Rectal smooth muscle tissue (tissue), 1 donor: ENCODE measurements at regions not wholly inside any gene's neighbourhood (a gene's known extent, or its start where the extent isn't known, plus 50 kb on each side); places are given as distances from the start of the nearest gene placed in this dataset.
A peak's percentile ranks its signal among the peaks of the same experiment; 100 is the strongest.

Experiments used
- H3K27ac ChIP-seq: one replicate; pipeline ENCODE4 v1.7.0; 2013; ENCODE audit warnings: low read depth, low read length, inconsistent platforms
- H3K27me3 ChIP-seq: one replicate; pipeline ENCODE4 v1.7.0; 2013; ENCODE audit warnings: low read length; ENCODE audit not compliant: control insufficient read depth, insufficient read depth
- H3K36me3 ChIP-seq: one replicate; pipeline ENCODE4 v1.7.0; 2013; ENCODE audit warnings: low read length; ENCODE audit not compliant: control insufficient read depth, insufficient read depth
- H3K4me1 ChIP-seq: one replicate; pipeline ENCODE4 v1.7.0; 2013; ENCODE audit warnings: low read length; ENCODE audit not compliant: control insufficient read depth, insufficient read depth
- H3K4me3 ChIP-seq: one replicate; pipeline ENCODE4 v1.7.0; 2013; ENCODE audit warnings: low read length
- H3K9ac ChIP-seq: one replicate; pipeline ENCODE4 v1.7.0; 2013; ENCODE audit warnings: low read length

- H3K4me3 ChIP-seq, result no peak overlapping the region
- H3K36me3 ChIP-seq, result no peaks in the 10 kb centered on the region
- H3K9ac ChIP-seq, result no peak overlapping the region
- no peak overlapping the region for H3K27ac ChIP-seq
- H3K27me3 ChIP-seq, result no peaks in the 10 kb centered on the region
- H3K4me1 ChIP-seq, result no peaks in the 10 kb centered on the region
Observed at GRCh38 chr19:33904681-33905080, 108.0 kb downstream of the KCTD15 start.

GRCh38 chr19:33905473-33905936 is 108.8 kb downstream of the KCTD15 start:
- Histone ChIP-seq H3K27ac (peak overlapping the region; percentile 43), H3K9ac (peak overlapping the region; percentile 62), H3K4me3 (peak overlapping the region; percentile 67), H3K27me3 (no peaks in the 10 kb centered on the region), H3K4me1 (no peaks in the 10 kb centered on the region), H3K36me3 (no peaks in the 10 kb centered on the region)

GRCh38 chr19:33905937-33906577 is 109.4 kb downstream of the KCTD15 start:
- Histone ChIP-seq H3K4me1 (no peaks in the 10 kb centered on the region), H3K27me3 (no peaks in the 10 kb centered on the region), H3K27ac (peak overlapping the region; percentile 43), H3K9ac (peak overlapping the region; percentile 62), H3K4me3 (peak overlapping the region; percentile 67), H3K36me3 (no peaks in the 10 kb centered on the region)

DNA sequence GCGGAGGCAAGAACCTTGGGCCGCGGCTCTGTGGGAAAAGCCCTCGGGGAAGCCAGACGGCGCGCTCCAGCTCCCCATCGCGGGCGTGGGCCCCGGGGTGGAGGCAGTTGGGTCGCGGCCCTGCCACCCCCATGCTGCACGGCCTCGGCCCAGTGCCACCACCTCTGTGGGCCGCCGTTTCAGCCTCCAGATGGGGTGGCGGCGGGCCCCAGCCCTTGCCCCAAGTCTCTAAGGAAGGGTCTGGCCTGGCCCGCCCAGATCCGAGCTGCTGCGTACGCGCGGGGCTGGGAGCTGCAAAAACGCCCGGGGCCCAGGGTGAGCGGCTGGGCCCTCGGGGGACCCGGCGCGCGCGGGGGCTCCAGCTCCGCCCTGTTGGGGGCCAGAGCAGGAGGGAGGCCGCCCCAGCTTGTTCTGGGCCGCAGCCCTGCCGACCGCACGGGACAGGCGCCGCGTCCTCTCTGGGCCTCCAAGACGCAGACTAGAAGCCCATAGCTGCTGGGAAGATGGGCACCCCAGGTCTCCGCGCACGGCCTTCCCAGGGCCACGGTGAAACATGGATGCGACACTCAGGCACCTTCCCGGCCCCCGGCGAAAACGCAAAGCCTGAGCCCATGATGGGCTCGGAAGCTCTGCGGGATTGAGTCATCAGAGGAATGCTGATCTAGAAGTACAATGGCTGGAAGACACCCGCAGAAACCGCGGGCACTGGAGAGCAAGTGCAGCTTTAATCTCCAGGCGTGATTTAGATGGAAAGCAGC is 110.1 kb downstream of the KCTD15 start:
- no peaks in the 10 kb centered on the region for H3K27me3 ChIP-seq
- no peak overlapping the region for H3K9ac ChIP-seq
- H3K27ac ChIP-seq, result no peak overlapping the region
- H3K4me1 ChIP-seq, result no peaks in the 10 kb centered on the region
- no peaks in the 10 kb centered on the region for H3K36me3 ChIP-seq
- H3K4me3 ChIP-seq, result peak overlapping the region; percentile 58

DNA sequence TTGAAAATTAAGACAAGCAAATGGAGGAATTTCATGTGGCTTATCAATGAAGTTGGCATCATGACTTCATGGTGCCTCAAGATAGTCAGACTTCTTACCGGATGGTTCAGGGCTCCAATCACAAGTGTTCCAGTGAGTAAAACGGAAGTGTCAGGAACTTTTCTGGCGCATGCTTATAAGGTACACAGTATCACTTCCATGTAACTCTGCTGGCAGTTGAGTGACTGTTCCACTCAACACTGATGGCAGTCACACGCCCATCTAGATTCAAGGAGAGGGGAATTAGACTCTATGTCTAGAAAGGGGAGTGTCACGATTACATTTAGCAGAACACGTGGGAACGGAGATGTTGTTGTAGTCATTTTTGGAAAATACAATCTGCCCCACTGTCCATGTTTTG is 114.3 kb downstream of the KCTD15 start:
- no peak overlapping the region for H3K9ac ChIP-seq
- H3K4me3 ChIP-seq, result no peak overlapping the region
- no peaks in the 10 kb centered on the region for H3K36me3 ChIP-seq
- no peaks in the 10 kb centered on the region for H3K27me3 ChIP-seq
- H3K27ac ChIP-seq, result no peak overlapping the region
- H3K4me1 ChIP-seq, result no peaks in the 10 kb centered on the region

DNA sequence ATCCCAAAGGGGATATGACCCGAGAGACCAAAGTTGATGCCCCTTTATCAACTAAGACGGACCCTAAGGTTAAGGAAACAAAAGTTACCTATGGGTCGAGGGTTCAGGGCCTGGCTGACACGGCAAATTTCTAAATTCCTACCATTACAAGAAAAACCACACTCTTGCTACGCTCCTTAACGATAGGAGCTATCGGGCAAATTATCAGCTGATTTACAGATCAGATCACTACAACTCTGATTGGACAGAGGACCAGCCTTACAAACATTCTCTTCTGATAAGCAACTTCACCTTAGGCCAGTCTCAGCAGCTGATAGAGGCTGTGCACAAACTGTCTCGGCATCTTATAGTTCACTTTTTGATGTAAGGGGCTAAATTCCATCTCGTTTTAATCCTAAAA is 117.9 kb downstream of the KCTD15 start:
- no peaks in the 10 kb centered on the region for H3K27me3 ChIP-seq
- H3K4me3 ChIP-seq, result no peak overlapping the region
- H3K27ac ChIP-seq, result no peak overlapping the region
- H3K36me3 ChIP-seq, result no peaks in the 10 kb centered on the region
- no peaks in the 10 kb centered on the region for H3K4me1 ChIP-seq
- no peak overlapping the region for H3K9ac ChIP-seq

DNA sequence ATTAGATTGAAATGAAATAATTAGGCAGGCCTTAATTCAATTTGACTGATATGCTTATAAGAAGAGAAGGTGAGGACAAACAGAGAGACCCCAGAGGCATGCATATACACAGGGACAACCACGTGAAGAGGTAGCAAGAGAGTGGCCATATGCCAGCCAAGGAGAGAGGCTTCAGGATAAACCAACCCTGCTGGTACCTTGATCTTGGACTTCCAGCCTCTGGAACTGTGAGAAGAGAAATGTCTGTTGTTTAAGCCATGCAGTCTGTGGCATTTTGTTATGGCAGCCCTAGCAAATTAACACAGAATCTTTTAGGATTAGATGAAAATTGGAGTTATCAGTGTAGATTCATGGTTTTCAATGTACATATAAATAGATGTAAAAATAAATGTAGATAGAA is 120.1 kb downstream of the KCTD15 start:
- no peak overlapping the region for H3K4me3 ChIP-seq
- H3K9ac ChIP-seq, result no peak overlapping the region
- H3K36me3 ChIP-seq, result no peaks in the 10 kb centered on the region
- no peak overlapping the region for H3K27ac ChIP-seq
- H3K4me1 ChIP-seq, result no peaks in the 10 kb centered on the region
- no peaks in the 10 kb centered on the region for H3K27me3 ChIP-seq

DNA sequence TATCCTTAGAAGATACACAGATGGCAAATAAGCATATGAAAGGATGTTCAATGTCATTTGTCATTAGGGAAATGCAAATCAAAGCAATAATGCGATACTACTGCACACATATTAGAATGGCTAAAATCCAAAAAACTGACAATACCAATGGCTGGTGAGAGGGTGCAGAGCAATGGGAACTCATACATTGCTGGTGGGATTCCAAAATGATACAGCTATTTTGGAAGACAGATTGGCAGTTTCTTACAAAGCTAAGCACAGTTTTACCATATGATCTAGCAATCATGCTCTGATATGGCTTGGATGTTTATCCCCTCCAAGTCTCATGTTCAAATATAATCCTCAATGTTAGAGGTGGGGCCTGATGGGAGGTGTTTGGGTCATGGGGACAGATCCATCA is 122.6 kb downstream of the KCTD15 start:
- no peaks in the 10 kb centered on the region for H3K36me3 ChIP-seq
- H3K9ac ChIP-seq, result no peak overlapping the region
- no peaks in the 10 kb centered on the region for H3K4me1 ChIP-seq
- H3K4me3 ChIP-seq, result no peak overlapping the region
- H3K27me3 ChIP-seq, result no peaks in the 10 kb centered on the region
- no peak overlapping the region for H3K27ac ChIP-seq

- Histone ChIP-seq H3K36me3 (no peaks in the 10 kb centered on the region), H3K4me1 (no peaks in the 10 kb centered on the region), H3K27me3 (no peaks in the 10 kb centered on the region), H3K4me3 (no peak overlapping the region), H3K9ac (no peak overlapping the region), H3K27ac (no peak overlapping the region)
Observed at GRCh38 chr19:33921165-33921564, 124.5 kb downstream of the KCTD15 start.

DNA sequence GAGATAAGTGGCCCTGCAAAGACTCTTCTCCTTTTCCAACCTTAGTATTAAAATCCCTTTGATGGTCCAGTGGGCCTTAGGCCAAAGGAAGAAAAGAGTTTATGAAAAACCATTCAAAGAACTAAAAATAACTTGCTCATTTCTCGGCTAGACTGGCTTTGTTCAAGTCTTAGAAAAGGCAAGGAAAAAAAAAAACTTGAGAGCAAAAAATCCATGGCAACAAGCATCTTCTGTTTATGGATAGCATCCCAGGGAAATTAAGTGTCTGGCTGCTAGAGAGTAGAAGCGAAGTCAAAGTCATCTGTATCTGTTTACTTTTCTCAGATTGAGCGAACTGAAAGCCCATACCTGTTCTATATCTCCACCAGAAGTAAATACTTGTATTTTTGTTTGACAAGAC is 129.6 kb downstream of the KCTD15 start:
- no peak overlapping the region for H3K27ac ChIP-seq
- H3K9ac ChIP-seq, result no peak overlapping the region
- H3K4me3 ChIP-seq, result no peak overlapping the region
- H3K4me1 ChIP-seq, result no peaks in the 10 kb centered on the region
- H3K27me3 ChIP-seq, result no peaks in the 10 kb centered on the region
- H3K36me3 ChIP-seq, result no peaks in the 10 kb centered on the region

- Histone ChIP-seq H3K9ac (no peak overlapping the region), H3K27me3 (no peaks in the 10 kb centered on the region), H3K27ac (no peak overlapping the region), H3K4me1 (no peaks in the 10 kb centered on the region), H3K36me3 (no peaks in the 10 kb centered on the region), H3K4me3 (no peak overlapping the region)
Observed at GRCh38 chr19:33927789-33928457, 131.3 kb downstream of the KCTD15 start.

DNA sequence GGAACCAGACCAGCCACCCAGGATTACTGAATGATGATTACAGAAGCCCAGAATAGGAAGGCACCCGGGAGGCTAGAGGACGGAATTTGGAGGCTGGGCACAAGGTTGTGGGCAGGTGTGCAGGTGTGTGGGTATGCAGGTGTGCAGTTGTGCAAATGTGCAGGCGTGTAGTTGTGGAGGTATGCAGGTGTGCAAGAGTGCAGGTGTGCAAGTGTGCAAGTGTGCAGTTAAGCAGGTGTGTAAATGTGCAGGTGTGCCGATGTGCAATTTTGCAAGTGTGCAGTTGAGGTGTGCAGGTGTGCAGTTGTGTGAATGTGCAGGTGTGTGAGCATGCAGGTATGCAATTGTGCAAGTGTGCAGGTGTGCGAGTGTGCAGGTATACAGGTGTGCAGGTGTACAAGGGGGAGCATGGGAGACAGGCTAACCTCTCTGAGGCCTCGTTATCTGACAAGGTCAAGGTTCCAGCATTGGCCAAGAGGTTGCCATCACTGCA is 131.8 kb downstream of the KCTD15 start:
- Histone ChIP-seq H3K4me3 (no peak overlapping the region), H3K27me3 (no peaks in the 10 kb centered on the region), H3K36me3 (no peaks in the 10 kb centered on the region), H3K9ac (no peak overlapping the region), H3K27ac (no peak overlapping the region), H3K4me1 (no peaks in the 10 kb centered on the region)
